Body of pancreas (tissue), 4 donors: ENCODE measurements at regions not wholly inside any gene's neighbourhood (a gene's known extent, or its start where the extent isn't known, plus 50 kb on each side); places are given as distances from the start of the nearest gene placed in this dataset.

ENCODE experiments used
- POLR2A ChIP-seq, 3 donors: fragments of 450-650 bp; IDR thresholded peaks; one replicate each; pipeline ENCODE4 v1.6.1; 2016; ENCODE audit warnings: antibody characterized with exemption in 3 of 3, mild to moderate bottlenecking in 2 of 3
- TF ChIP-seq, protein P1 (sequence below), 7 experiments: fragments of 450-650 bp in 4 of 7; fragments of 200-600 bp in 3 of 7; sonication (generic) in 3 of 7; IDR thresholded peaks; one replicate each; pipeline ENCODE4 v1.5.1; 2016 to 2019; ENCODE audit warnings: antibody characterized with exemption in 7 of 7

- no peak for TF ChIP-seq POLR2A (IDR thresholded peaks at IDR 0.05)
- TF ChIP-seq, protein P1, sequence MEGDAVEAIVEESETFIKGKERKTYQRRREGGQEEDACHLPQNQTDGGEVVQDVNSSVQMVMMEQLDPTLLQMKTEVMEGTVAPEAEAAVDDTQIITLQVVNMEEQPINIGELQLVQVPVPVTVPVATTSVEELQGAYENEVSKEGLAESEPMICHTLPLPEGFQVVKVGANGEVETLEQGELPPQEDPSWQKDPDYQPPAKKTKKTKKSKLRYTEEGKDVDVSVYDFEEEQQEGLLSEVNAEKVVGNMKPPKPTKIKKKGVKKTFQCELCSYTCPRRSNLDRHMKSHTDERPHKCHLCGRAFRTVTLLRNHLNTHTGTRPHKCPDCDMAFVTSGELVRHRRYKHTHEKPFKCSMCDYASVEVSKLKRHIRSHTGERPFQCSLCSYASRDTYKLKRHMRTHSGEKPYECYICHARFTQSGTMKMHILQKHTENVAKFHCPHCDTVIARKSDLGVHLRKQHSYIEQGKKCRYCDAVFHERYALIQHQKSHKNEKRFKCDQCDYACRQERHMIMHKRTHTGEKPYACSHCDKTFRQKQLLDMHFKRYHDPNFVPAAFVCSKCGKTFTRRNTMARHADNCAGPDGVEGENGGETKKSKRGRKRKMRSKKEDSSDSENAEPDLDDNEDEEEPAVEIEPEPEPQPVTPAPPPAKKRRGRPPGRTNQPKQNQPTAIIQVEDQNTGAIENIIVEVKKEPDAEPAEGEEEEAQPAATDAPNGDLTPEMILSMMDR (IDR thresholded peaks at IDR 0.05): no peak
Measured at GRCh38 chr3:59153648-59154047, 103.8 kb upstream of the CFAP20DC start.
